ENCODE measurements at regions not wholly inside any gene's neighbourhood (a gene's known extent, or its start where the extent isn't known, plus 50 kb on each side); places are given as distances from the start of the nearest gene placed in this dataset.
"Not testable (repeated sequence)": the region's sequence is repeated elsewhere in the genome, so short reads cannot be mapped to it uniquely, and the experiment has no call there.

DNA sequence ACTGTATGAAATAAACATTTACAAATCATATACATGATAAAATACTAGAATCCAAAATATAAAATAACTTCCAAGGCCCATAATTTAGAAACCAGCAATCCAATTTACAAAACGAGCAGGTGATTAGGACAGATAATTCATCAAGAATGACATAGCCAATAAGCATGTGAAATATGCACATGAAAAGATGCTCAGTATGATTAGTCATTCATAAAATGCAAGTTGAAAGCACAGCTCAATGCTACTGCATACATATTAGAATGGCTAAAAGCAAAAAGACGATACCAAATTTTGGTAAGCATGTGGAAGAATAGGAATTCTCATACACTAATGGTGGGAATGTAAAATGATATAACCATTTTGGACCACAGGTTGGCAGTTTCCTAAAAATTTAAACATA, 837.2 kb upstream of the MIR17HG start:
- no peak overlapping the region for H3K4me3 Mint-ChIP-seq (ENCODE audit: unreplicated experiment)
- no peaks in the 10 kb centered on the region for H3K9me3 Mint-ChIP-seq (ENCODE audit: unreplicated experiment)
- H3K27ac Mint-ChIP-seq (ENCODE audit: unreplicated experiment) = no peak overlapping the region
- no peak for DNase-seq (ENCODE audit: low spot score)
- peaks cover 1% of the 10 kb centered on the region for H3K27me3 Mint-ChIP-seq (ENCODE audit: unreplicated experiment)
- TF ChIP-seq, protein P1, sequence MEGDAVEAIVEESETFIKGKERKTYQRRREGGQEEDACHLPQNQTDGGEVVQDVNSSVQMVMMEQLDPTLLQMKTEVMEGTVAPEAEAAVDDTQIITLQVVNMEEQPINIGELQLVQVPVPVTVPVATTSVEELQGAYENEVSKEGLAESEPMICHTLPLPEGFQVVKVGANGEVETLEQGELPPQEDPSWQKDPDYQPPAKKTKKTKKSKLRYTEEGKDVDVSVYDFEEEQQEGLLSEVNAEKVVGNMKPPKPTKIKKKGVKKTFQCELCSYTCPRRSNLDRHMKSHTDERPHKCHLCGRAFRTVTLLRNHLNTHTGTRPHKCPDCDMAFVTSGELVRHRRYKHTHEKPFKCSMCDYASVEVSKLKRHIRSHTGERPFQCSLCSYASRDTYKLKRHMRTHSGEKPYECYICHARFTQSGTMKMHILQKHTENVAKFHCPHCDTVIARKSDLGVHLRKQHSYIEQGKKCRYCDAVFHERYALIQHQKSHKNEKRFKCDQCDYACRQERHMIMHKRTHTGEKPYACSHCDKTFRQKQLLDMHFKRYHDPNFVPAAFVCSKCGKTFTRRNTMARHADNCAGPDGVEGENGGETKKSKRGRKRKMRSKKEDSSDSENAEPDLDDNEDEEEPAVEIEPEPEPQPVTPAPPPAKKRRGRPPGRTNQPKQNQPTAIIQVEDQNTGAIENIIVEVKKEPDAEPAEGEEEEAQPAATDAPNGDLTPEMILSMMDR (IDR thresholded peaks at IDR 0.05; ENCODE audit: unreplicated experiment) = no peak
- H3K4me1 Mint-ChIP-seq (ENCODE audit: unreplicated experiment) = peaks cover 4% of the 10 kb centered on the region
- H3K36me3 Mint-ChIP-seq (ENCODE audit: low read depth, unreplicated experiment) = no peaks in the 10 kb centered on the region

DNA sequence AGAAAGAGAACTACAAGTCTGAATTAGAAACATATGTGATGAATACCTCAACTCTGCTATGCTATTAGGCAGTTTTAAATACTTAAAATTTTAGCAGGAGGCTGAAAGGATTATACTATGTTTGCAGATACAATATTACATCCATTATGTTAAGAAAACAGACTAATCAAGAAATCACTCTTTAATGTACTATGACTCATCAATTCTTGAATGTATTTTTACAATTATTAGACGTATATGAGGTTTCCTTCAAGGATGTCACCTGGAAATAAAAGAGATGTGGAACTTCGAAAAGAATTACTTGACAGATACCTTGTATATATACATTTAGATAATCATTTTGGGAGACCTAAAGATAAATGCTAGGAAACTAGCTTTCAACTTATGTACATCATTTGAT, 835.6 kb upstream of the MIR17HG start:
- Mint-ChIP-seq H3K36me3 (ENCODE audit: low read depth, unreplicated experiment) (no peaks in the 10 kb centered on the region), H3K4me3 (ENCODE audit: unreplicated experiment) (no peak overlapping the region), H3K9me3 (ENCODE audit: unreplicated experiment) (no peaks in the 10 kb centered on the region), H3K27ac (ENCODE audit: unreplicated experiment) (no peak overlapping the region), H3K4me1 (ENCODE audit: unreplicated experiment) (peaks cover 4% of the 10 kb centered on the region), H3K27me3 (ENCODE audit: unreplicated experiment) (peaks cover 1% of the 10 kb centered on the region)
- TF ChIP-seq, protein P1 (IDR thresholded peaks at IDR 0.05; ENCODE audit: unreplicated experiment) = no peak
- no peak for DNase-seq (ENCODE audit: low spot score)

DNA sequence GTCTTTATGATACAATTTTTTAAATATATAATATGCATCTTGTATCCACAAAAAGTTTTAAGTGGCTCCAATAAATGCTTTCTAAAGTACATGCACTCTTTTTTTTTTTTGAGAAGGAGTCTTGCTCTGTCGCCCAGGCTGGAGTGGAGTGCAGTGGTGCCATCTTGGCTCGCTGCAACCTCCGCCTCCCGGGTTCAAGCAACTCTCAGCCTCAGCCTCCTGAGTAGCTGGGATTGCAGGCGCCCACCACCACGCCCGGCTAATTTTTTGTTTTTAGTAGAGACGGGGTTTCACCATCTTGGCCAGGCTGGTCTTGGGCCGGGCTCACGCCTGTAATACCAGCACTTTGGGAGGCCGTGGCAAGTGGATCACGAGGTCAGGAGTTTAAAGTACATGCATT, 832.8 kb upstream of the MIR17HG start:
- not testable (repeated sequence) for H3K27ac Mint-ChIP-seq (ENCODE audit: unreplicated experiment); DNase-seq (ENCODE audit: low spot score); H3K27me3 Mint-ChIP-seq (ENCODE audit: unreplicated experiment); H3K9me3 Mint-ChIP-seq (ENCODE audit: unreplicated experiment); H3K4me1 Mint-ChIP-seq (ENCODE audit: unreplicated experiment); H3K4me3 Mint-ChIP-seq (ENCODE audit: unreplicated experiment); H3K36me3 Mint-ChIP-seq (ENCODE audit: low read depth, unreplicated experiment)

DNA sequence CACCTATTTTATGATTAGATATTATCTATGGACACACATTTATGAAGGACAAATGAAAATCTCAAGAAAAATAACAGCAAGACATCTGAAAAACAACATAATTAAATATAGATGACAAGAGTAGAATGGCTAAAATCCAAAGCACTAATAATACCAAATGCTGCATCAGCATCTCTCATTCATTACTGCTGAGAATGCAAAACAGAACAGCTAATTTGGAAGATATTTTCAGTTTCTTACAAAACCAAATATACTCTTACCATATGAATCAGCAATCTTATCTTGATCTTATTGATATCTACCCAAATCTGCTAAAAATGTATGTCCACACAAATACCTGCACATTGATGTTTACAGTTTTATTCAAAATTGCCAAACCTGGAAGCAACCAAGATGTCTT, 829.1 kb upstream of the MIR17HG start:
- DNase-seq (ENCODE audit: low spot score) = no peak
- H3K27ac Mint-ChIP-seq (ENCODE audit: unreplicated experiment) = no peak overlapping the region
- H3K4me3 Mint-ChIP-seq (ENCODE audit: unreplicated experiment) = no peak overlapping the region
- peaks cover 3% of the 10 kb centered on the region for H3K27me3 Mint-ChIP-seq (ENCODE audit: unreplicated experiment)
- H3K4me1 Mint-ChIP-seq (ENCODE audit: unreplicated experiment) = no peaks in the 10 kb centered on the region
- TF ChIP-seq, protein P1 (IDR thresholded peaks at IDR 0.05; ENCODE audit: unreplicated experiment) = no peak
- H3K9me3 Mint-ChIP-seq (ENCODE audit: unreplicated experiment) = no peaks in the 10 kb centered on the region
- H3K36me3 Mint-ChIP-seq (ENCODE audit: low read depth, unreplicated experiment) = no peaks in the 10 kb centered on the region

DNA sequence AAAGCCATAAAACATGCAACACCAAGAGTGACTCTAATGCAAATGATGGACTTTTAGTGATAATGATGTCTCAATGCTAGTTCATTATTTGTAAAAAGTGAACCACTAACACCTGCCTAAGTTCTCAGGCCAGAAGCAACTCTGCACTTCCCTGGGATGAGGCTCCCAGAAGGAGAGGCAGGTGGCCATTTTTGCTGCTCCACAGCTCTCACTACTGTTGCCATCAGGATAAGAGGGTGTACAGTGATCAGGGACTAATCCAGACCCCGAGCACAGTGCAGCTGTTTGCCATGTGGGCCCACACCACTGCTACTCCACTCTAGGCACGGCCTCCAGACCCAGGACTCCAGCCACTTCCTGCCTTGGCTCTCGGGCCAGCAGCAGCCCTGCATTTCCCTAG, 828.3 kb upstream of the MIR17HG start:
- H3K4me1 Mint-ChIP-seq (ENCODE audit: unreplicated experiment) = no peaks in the 10 kb centered on the region
- no peak for DNase-seq (ENCODE audit: low spot score)
- H3K27me3 Mint-ChIP-seq (ENCODE audit: unreplicated experiment) = peaks cover 3% of the 10 kb centered on the region
- TF ChIP-seq, protein P1 (IDR thresholded peaks at IDR 0.05; ENCODE audit: unreplicated experiment) = no peak
- H3K36me3 Mint-ChIP-seq (ENCODE audit: low read depth, unreplicated experiment) = no peaks in the 10 kb centered on the region
- no peaks in the 10 kb centered on the region for H3K9me3 Mint-ChIP-seq (ENCODE audit: unreplicated experiment)
- H3K27ac Mint-ChIP-seq (ENCODE audit: unreplicated experiment) = no peak overlapping the region
- no peak overlapping the region for H3K4me3 Mint-ChIP-seq (ENCODE audit: unreplicated experiment)

DNA sequence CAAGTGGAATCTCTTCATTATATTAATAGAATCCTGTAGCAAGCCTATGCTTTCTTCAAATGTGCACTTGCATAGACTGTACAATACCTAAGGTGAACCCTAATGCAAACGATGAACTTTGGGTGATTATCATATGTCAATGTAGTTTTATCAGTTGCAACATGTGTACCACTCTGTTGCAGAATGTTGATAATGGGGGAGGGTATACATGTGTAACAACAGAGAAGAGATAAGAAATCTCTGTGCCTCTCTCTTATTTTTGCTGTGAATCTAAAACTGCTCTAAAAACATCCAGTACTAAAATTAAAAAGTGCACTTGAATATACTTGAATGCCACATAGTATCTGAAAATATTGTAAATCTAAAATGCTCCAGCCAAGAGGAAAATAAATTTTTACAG, 820.8 kb upstream of the MIR17HG start:
- TF ChIP-seq, protein P1 (IDR thresholded peaks at IDR 0.05; ENCODE audit: unreplicated experiment) = no peak
- no peak overlapping the region for H3K4me3 Mint-ChIP-seq (ENCODE audit: unreplicated experiment)

More for the DNA sequence above, 820.8 kb upstream of the MIR17HG start:
- Mint-ChIP-seq H3K4me1 (ENCODE audit: unreplicated experiment) (no peaks in the 10 kb centered on the region), H3K36me3 (ENCODE audit: low read depth, unreplicated experiment) (no peaks in the 10 kb centered on the region), H3K27me3 (ENCODE audit: unreplicated experiment) (no peaks in the 10 kb centered on the region), H3K9me3 (ENCODE audit: unreplicated experiment) (no peaks in the 10 kb centered on the region), H3K27ac (ENCODE audit: unreplicated experiment) (no peak overlapping the region)
- no peak for DNase-seq (ENCODE audit: low spot score)
